ENCODE measurements at regions not wholly inside any gene's neighbourhood (a gene's known extent, or its start where the extent isn't known, plus 50 kb on each side); places are given as distances from the start of the nearest gene placed in this dataset.
"Not testable (repeated sequence)": the region's sequence is repeated elsewhere in the genome, so short reads cannot be mapped to it uniquely, and the experiment has no call there.

- FAIRE-seq (no peak), DNase-seq (no peak)
- WGBS, 3 donors = 77 to 87% (median 83%) methylated on average over 7 of the region's 7 CpGs
- H3K27me3 ChIP-seq (ENCODE audit: control insufficient read depth in 3 of 3, insufficient read depth in 3 of 3, low read length in 3 of 3) = no peaks in the 10 kb centered on the region
- H3K4me1 ChIP-seq (ENCODE audit: control insufficient read depth in 3 of 3, insufficient read depth in 2 of 3, low read depth in 1 of 3, low read length in 2 of 3) = no peaks in the 10 kb centered on the region
- no peak overlapping the region for H3K4me3 ChIP-seq (ENCODE audit: low read depth in 1 of 3, low read length in 3 of 3)
- no peak overlapping the region for H3K27ac ChIP-seq (ENCODE audit: low read depth in 1 of 3, low read length in 2 of 3)
- no peaks in the 10 kb centered on the region for H3K36me3 ChIP-seq (ENCODE audit: control insufficient read depth in 3 of 3, insufficient read depth in 2 of 3, low read depth in 1 of 3, low read length in 3 of 3)
- H3K9me3 ChIP-seq (ENCODE audit: control insufficient read depth in 2 of 2, insufficient read depth in 1 of 2, low read depth in 1 of 2, low read length in 1 of 2) = peaks cover 0 to 1% of the 10 kb centered on the region in 2 donors
These were observed 922.0 kb downstream of the NLGN4X start for GRCh38 chrX:5306654-5307121.

- Histone ChIP-seq H3K27ac (ENCODE audit: low read depth in 1 of 3, low read length in 2 of 3) (no peak overlapping the region), H3K4me3 (ENCODE audit: low read depth in 1 of 3, low read length in 3 of 3) (no peak overlapping the region), H3K9me3 (ENCODE audit: control insufficient read depth in 2 of 2, insufficient read depth in 1 of 2, low read depth in 1 of 2, low read length in 1 of 2) (peaks cover 0 to 1% of the 10 kb centered on the region in 2 donors), H3K27me3 (ENCODE audit: control insufficient read depth in 3 of 3, insufficient read depth in 3 of 3, low read length in 3 of 3) (no peaks in the 10 kb centered on the region), H3K36me3 (ENCODE audit: control insufficient read depth in 3 of 3, insufficient read depth in 2 of 3, low read depth in 1 of 3, low read length in 3 of 3) (no peaks in the 10 kb centered on the region), H3K4me1 (ENCODE audit: control insufficient read depth in 3 of 3, insufficient read depth in 2 of 3, low read depth in 1 of 3, low read length in 2 of 3) (no peaks in the 10 kb centered on the region)
- WGBS, 3 donors = 50 to 69% (median 58%) methylated on average over 6 of the region's 6 CpGs
- DNase-seq (no peak), FAIRE-seq (no peak)
These were observed 923.2 kb downstream of the NLGN4X start for GRCh38 chrX:5305452-5305851.

DNA sequence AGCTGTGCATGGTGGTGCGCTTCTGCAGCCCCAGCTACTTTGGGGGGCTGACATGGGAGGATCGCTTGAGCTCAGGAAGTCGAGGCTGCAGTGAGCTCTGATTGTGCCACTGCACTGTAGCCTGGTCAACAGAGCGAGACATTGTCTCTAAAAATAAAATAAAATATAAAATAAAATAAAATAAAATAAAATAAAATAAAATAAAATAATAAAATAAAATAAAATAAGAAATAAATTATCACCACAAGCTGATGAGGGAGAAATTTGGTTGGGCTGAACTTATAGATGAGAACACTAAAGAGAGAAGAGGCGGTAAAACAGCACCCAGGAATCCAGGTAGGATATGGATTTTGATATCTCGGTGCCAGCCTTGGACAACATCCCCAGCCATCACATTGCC lies 933.7 kb downstream of the NLGN4X start:
- DNase-seq (no peak), FAIRE-seq (no peak)
- Histone ChIP-seq H3K9me3 (ENCODE audit: control insufficient read depth in 2 of 2, insufficient read depth in 1 of 2, low read depth in 1 of 2, low read length in 1 of 2) (no peaks in the 10 kb centered on the region), H3K36me3 (ENCODE audit: control insufficient read depth in 3 of 3, insufficient read depth in 2 of 3, low read depth in 1 of 3, low read length in 3 of 3) (no peaks in the 10 kb centered on the region), H3K4me3 (ENCODE audit: low read depth in 1 of 3, low read length in 3 of 3) (no peak overlapping the region), H3K27me3 (ENCODE audit: control insufficient read depth in 3 of 3, insufficient read depth in 3 of 3, low read length in 3 of 3) (no peaks in the 10 kb centered on the region), H3K27ac (ENCODE audit: low read depth in 1 of 3, low read length in 2 of 3) (no peak overlapping the region), H3K4me1 (ENCODE audit: control insufficient read depth in 3 of 3, insufficient read depth in 2 of 3, low read depth in 1 of 3, low read length in 2 of 3) (no peaks in the 10 kb centered on the region)
- 87 to 91% (median 90%) methylated on average over 6 of the region's 6 CpGs for WGBS, 3 donors

- FAIRE-seq = no peak
- 67 to 75% (median 69%) methylated on average over 5 of the region's 5 CpGs for WGBS, 3 donors
- no peaks in the 10 kb centered on the region for H3K9me3 ChIP-seq (ENCODE audit: control insufficient read depth in 2 of 2, insufficient read depth in 1 of 2, low read depth in 1 of 2, low read length in 1 of 2)
These were observed 938.0 kb downstream of the NLGN4X start for GRCh38 chrX:5290635-5291034.

DNA sequence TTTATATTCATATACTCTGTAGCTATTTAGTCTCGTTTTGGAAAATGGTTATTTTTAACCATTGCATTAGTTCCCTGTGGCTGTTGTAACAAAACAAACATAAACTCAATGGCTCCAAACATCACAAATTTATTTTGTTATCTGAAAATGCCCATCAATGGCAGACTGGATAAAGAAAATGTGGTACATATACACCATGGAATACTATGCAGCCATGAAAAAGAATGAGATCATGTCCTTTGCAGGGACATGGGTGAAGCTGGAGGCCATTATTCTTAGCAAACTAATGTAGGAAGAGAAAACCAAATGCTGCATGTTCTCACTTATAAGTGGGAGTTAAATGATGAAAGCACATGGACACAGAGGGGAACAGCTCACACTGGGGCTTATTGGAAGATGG lies 938.7 kb downstream of the NLGN4X start:
- 73 to 92% (median 85%) methylated on average over 1 of the region's 1 CpG for WGBS, 3 donors
- DNase-seq; H3K36me3 ChIP-seq (ENCODE audit: control insufficient read depth in 3 of 3, insufficient read depth in 2 of 3, low read depth in 1 of 3, low read length in 3 of 3); H3K4me1 ChIP-seq (ENCODE audit: control insufficient read depth in 3 of 3, insufficient read depth in 2 of 3, low read depth in 1 of 3, low read length in 2 of 3); FAIRE-seq; H3K9me3 ChIP-seq (ENCODE audit: control insufficient read depth in 2 of 2, insufficient read depth in 1 of 2, low read depth in 1 of 2, low read length in 1 of 2); H3K4me3 ChIP-seq (ENCODE audit: low read depth in 1 of 3, low read length in 3 of 3); H3K27ac ChIP-seq (ENCODE audit: low read depth in 1 of 3, low read length in 2 of 3); H3K27me3 ChIP-seq (ENCODE audit: control insufficient read depth in 3 of 3, insufficient read depth in 3 of 3, low read length in 3 of 3): not testable (repeated sequence)

More at GRCh38 chrX:5290635-5291034, 938.0 kb downstream of the NLGN4X start:
- no peak overlapping the region for H3K27ac ChIP-seq (ENCODE audit: low read depth in 1 of 3, low read length in 2 of 3)
- no peaks in the 10 kb centered on the region for H3K36me3 ChIP-seq (ENCODE audit: control insufficient read depth in 3 of 3, insufficient read depth in 2 of 3, low read depth in 1 of 3, low read length in 3 of 3)
- no peaks in the 10 kb centered on the region for H3K27me3 ChIP-seq (ENCODE audit: control insufficient read depth in 3 of 3, insufficient read depth in 3 of 3, low read length in 3 of 3)
- H3K4me1 ChIP-seq (ENCODE audit: control insufficient read depth in 3 of 3, insufficient read depth in 2 of 3, low read depth in 1 of 3, low read length in 2 of 3) = no peaks in the 10 kb centered on the region
- H3K4me3 ChIP-seq (ENCODE audit: low read depth in 1 of 3, low read length in 3 of 3) = no peak overlapping the region
- DNase-seq = no peak

DNA sequence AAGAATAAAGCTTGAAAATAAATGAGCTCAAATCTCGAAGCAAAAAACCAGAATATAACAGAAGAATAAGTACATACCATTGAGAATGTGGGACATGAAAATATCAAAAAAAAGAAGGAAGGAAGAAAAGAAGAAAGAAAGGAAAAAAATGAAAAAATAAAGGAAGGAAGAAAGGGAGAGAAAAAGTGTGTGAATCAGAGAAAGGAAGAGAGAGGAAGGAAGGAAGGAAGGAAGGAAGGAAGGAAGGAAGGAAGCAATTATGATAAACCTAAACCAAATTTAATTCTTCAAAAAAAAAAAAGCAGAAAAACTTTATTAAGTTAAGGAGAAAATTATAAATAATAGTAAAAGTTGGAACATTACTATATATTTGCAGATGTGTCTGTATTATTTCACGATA lies 949.8 kb downstream of the NLGN4X start:
- Histone ChIP-seq H3K4me3 (ENCODE audit: low read depth in 1 of 3, low read length in 3 of 3) (no peak overlapping the region), H3K27ac (ENCODE audit: low read depth in 1 of 3, low read length in 2 of 3) (no peak overlapping the region), H3K27me3 (ENCODE audit: control insufficient read depth in 3 of 3, insufficient read depth in 3 of 3, low read length in 3 of 3) (no peaks in the 10 kb centered on the region), H3K4me1 (ENCODE audit: control insufficient read depth in 3 of 3, insufficient read depth in 2 of 3, low read depth in 1 of 3, low read length in 2 of 3) (no peaks in the 10 kb centered on the region), H3K36me3 (ENCODE audit: control insufficient read depth in 3 of 3, insufficient read depth in 2 of 3, low read depth in 1 of 3, low read length in 3 of 3) (no peaks in the 10 kb centered on the region), H3K9me3 (ENCODE audit: control insufficient read depth in 2 of 2, insufficient read depth in 1 of 2, low read depth in 1 of 2, low read length in 1 of 2) (no peaks in the 10 kb centered on the region)
- 75 to 85% (median 75%) methylated on average over 2 of the region's 2 CpGs for WGBS, 3 donors
- DNase-seq = no peak
- FAIRE-seq = no peak

DNA sequence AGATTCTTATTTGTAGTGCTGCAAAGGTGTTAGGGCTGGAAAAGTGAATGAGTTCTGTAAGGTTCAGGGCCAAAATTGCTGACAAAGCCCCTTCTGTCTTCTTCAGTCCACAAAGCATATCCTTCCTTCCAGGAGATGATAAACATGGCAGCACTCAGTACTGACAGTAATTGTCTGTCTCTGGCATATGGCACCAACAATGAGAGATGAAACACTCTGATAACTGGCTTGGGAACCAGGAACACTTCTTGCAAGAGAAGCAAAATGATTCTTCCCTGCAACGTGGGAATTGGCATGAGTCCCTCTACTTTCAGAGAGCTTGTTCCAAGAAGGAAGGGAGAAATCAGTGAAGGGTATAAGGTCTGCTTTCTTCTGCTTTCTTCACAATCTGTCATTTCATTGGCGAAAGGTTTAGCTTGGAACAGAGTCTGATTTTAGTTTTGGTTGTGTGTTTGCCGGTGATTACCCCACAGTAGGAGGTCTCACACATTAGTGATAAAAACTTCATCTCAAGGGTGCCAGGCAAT lies 963.3 kb downstream of the NLGN4X start:
- no peak overlapping the region for H3K27ac ChIP-seq (ENCODE audit: low read depth in 1 of 3, low read length in 2 of 3)
- no peaks in the 10 kb centered on the region for H3K4me1 ChIP-seq (ENCODE audit: control insufficient read depth in 3 of 3, insufficient read depth in 2 of 3, low read depth in 1 of 3, low read length in 2 of 3)
- 69 to 75% (median 73%) methylated on average over 3 of the region's 3 CpGs for WGBS, 3 donors
- no peaks in the 10 kb centered on the region for H3K27me3 ChIP-seq (ENCODE audit: control insufficient read depth in 3 of 3, insufficient read depth in 3 of 3, low read length in 3 of 3)
- H3K9me3 ChIP-seq (ENCODE audit: control insufficient read depth in 2 of 2, insufficient read depth in 1 of 2, low read depth in 1 of 2, low read length in 1 of 2) = no peaks in the 10 kb centered on the region
- H3K4me3 ChIP-seq (ENCODE audit: low read depth in 1 of 3, low read length in 3 of 3) = no peak overlapping the region
- DNase-seq (no peak), FAIRE-seq (no peak)
- H3K36me3 ChIP-seq (ENCODE audit: control insufficient read depth in 3 of 3, insufficient read depth in 2 of 3, low read depth in 1 of 3, low read length in 3 of 3) = no peaks in the 10 kb centered on the region

- no peaks in the 10 kb centered on the region for H3K27me3 ChIP-seq (ENCODE audit: control insufficient read depth in 3 of 3, insufficient read depth in 3 of 3, low read length in 3 of 3)
- FAIRE-seq = no peak
- DNase-seq = no peak
- H3K4me3 ChIP-seq (ENCODE audit: low read depth in 1 of 3, low read length in 3 of 3) = no peak overlapping the region
- no peaks in the 10 kb centered on the region for H3K4me1 ChIP-seq (ENCODE audit: control insufficient read depth in 3 of 3, insufficient read depth in 2 of 3, low read depth in 1 of 3, low read length in 2 of 3)
- no peak overlapping the region for H3K27ac ChIP-seq (ENCODE audit: low read depth in 1 of 3, low read length in 2 of 3)
- 79 to 88% (median 86%) methylated on average over 5 of the region's 5 CpGs for WGBS, 3 donors
- H3K9me3 ChIP-seq (ENCODE audit: control insufficient read depth in 2 of 2, insufficient read depth in 1 of 2, low read depth in 1 of 2, low read length in 1 of 2) = no peaks in the 10 kb centered on the region
- no peaks in the 10 kb centered on the region for H3K36me3 ChIP-seq (ENCODE audit: control insufficient read depth in 3 of 3, insufficient read depth in 2 of 3, low read depth in 1 of 3, low read length in 3 of 3)
These were observed 978.6 kb downstream of the NLGN4X start for GRCh38 chrX:5250106-5250505.

- H3K36me3 ChIP-seq (ENCODE audit: control insufficient read depth in 3 of 3, insufficient read depth in 2 of 3, low read depth in 1 of 3, low read length in 3 of 3) = no peaks in the 10 kb centered on the region
- no peak overlapping the region for H3K4me3 ChIP-seq (ENCODE audit: low read depth in 1 of 3, low read length in 3 of 3)
- 23 to 46% (median 33%) methylated on average over 7 of the region's 7 CpGs for WGBS, 3 donors
- no peak for FAIRE-seq
- no peaks in the 10 kb centered on the region for H3K9me3 ChIP-seq (ENCODE audit: control insufficient read depth in 2 of 2, insufficient read depth in 1 of 2, low read depth in 1 of 2, low read length in 1 of 2)
- no peak for DNase-seq
- H3K27me3 ChIP-seq (ENCODE audit: control insufficient read depth in 3 of 3, insufficient read depth in 3 of 3, low read length in 3 of 3) = no peaks in the 10 kb centered on the region
- H3K4me1 ChIP-seq (ENCODE audit: control insufficient read depth in 3 of 3, insufficient read depth in 2 of 3, low read depth in 1 of 3, low read length in 2 of 3) = no peaks in the 10 kb centered on the region
- H3K27ac ChIP-seq (ENCODE audit: low read depth in 1 of 3, low read length in 2 of 3) = no peak overlapping the region
These were observed 986.4 kb downstream of the NLGN4X start for GRCh38 chrX:5242091-5242790.

Measured in small intestine (tissue), 7 donors.